Activated T-helper 1 cell treated with anti-CD3 and anti-CD28 coated beads, Interleukin-2, amount 50 U/mL, for 16 hours (primary cell): ENCODE measurements at regions not wholly inside any gene's neighbourhood (a gene's known extent, or its start where the extent isn't known, plus 50 kb on each side); places are given as distances from the start of the nearest gene placed in this dataset.

Experiments
- DNase-seq, 2 donors: peaks; one replicate each; pipeline ENCODE4 v3.0.0-alpha.2; 2020; ENCODE audit warnings: low read depth in 1 of 2, low spot score in 1 of 2

DNA sequence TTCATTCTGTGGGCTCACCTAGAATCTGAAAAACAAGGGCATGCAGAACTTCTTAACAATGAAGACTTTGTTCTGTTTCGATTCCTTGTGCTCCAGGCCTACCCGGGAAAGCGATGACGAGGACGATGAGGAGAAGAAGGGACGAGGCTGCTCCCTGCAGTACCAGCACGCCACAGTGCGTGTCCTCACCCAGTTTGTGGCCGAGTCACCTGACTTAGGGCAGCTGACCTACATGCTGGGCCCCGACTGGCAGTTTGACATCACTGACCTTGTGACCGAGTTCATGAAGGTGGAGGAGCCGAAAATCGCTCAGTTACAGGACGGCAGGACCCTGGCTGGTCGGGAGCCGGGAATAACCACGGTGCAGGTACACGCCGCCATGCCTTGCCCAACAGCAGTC, 585.4 kb downstream of the AACS start:
- no peak for DNase-seq

GRCh38 chr12:125651625-125652024, 586.4 kb downstream of the AACS start:
- no peak for DNase-seq

DNA sequence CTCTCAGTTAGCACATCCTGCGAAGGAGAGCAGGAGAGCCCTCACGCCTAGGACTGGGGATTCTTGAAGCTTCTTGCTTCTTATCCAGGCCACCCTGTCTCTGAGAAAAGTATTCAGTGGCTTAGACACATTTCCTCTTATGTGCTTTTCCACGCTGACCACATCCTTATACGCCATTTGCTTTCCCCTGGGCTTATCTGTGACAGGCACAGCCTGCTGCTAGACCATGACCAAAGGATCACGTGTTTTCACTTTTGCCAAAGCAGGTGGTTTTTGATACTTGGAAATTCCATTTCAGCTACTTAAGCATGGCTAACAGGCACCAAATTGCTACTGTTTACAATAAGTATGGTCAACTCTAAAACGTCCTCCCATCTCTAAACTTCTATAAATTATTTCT, 587.4 kb downstream of the AACS start:
- no peak for DNase-seq

DNA sequence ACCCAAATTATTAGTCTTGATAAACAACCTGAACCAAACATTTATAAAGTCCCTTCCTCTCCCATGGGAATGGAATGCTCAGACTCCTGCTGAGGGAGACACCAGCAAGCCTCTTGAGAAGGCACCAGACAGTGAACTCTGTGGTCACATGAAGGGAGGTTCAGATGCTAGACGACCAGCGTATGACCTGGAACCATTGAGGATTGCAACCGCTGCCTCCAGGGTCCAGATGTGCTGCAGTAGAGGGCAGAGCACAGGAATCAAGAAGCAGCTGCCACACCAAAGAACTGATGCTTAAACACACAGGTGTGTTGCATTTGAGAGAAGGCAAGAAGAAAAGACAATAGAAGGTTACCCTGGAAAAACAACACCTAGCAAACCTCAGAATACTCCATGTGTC, 592.4 kb downstream of the AACS start:
- DNase-seq: no peak

DNA sequence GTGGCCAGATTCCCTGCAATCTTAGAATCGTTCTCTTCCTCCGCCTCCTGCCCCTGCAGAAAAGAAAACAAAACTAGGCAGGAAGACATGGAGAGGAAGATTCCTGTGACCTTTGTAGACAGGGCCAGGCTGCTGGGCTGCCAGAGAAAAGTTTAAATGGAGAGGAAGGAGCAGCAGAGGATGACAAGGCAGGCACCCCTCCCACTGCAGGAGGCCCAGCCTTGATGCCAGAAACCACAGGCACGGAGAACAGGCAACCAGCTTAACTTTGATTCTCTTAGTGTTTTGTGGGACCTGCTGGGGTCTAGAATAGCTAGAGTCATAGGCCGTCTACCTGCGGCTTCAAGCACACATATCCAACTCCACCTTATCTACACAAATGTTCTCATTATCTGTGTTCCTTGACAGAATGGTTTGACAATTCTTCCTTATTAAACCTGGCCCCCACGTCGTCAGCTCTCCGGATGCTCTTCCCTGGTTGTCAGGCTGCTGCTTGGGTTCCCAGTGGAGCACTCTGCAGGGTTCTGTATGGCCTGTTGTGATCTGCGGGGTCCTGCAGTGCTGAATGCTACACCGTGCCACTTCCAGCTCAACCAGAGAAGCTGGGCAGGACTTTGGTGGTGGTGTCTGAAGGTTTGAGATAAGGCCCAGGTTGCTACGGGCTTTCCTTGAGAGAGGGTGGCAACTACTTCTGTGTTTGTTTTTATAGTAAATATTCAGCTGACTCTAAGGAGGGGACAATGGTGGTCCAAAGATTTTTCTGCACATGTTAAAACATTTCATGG, 609.5 kb downstream of the AACS start:
- DNase-seq: no peak

DNA sequence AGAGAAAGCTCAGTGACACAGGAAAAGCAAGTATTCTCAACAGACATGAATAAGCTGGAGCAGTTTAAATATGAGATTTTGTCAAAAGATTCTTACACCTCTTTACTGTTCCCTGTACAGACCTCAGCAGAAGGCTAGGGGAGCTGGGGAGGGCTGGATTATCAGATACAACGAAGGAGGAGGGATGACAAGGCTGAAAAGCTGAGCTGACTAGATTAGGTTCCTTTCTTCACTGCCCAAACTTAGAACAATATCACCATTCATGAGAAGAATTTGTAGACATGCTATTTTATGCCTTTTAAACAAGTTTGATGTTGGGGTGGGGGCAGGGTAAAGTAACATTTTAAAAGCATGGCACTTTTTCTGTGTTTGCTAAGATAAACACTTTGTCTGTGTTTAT, 611.1 kb downstream of the AACS start:
- DNase-seq: no peak

- DNase-seq: no peak
Observed at GRCh38 chr12:125677829-125678228, 612.6 kb downstream of the AACS start.

DNA sequence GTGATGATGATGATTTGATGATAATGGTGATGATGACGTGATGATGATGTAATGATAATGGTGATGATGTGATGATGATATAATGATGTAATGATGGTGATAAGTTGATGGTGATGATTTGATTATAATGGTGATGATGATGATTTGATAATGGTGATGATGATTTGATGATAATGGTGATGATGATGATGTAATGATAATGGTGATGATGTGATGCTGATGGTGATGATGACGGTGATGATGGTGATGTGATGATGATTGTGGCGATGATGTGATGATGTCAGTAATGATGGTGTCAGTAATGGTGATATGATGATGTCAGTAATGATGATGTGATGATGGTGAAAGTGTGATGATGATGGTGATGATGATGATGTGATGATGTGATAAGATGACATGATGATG, 613.4 kb downstream of the AACS start:
- DNase-seq: no peak

DNA sequence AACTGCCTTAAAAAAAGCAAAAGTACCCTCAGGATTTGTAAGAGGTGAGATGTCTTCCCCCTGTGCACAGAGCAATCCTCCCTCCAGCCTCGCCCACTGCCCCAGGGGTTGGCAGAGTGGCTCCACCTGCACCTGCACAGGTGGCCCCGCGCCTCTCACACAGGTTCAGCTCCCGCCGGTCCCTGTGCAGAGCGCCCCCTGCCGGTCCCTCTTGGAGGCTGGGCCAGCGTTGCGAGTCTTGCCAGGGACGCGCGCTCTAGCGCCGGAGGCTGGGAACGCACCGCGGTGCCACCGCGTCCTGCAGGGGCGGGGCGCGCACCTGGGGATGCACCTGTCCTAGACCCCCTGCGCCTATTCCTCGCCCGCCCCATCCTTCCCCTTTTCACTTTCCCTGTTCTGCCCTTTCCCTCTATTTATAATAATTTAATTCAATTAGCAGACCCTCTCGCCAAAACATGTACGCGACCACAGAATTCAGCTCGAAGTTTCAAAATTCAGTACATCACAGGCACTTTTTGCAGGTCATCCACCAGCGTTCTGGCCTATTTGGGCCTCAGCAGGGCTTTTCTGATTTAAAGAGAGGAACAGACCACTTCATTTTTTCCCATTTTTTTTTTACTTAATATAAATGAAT, 618.6 kb downstream of the AACS start:
- no peak for DNase-seq

GRCh38 chr12:125684968-125685790, 619.9 kb downstream of the AACS start:
- DNase-seq: no peak

- DNase-seq: no peak
Observed at GRCh38 chr12:125685915-125686314, 620.7 kb downstream of the AACS start.

- no peak for DNase-seq
Observed at GRCh38 chr12:125687403-125687802, 622.2 kb downstream of the AACS start.

GRCh38 chr12:125687820-125688219, 622.6 kb downstream of the AACS start:
- no peak for DNase-seq

DNA sequence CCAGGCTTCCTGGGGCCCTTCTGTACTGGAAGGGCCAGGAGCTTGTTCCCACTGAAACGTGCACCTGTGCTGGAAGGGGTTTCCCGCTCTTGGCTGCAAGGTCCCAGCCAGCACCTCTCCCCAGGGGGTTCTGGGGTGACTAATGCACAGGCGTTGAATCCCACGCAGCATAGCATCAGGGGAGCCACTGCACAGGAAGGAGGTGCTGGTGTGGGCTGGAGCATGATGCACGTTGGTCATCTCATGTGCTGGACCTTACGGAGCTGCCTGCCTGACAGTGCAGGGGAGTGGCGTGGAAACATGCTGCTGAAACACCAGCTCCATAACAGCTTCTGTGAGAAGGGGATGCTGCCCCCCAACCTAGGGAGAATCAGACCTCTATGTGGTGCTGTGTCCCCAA, 623.0 kb downstream of the AACS start:
- DNase-seq: no peak

DNA sequence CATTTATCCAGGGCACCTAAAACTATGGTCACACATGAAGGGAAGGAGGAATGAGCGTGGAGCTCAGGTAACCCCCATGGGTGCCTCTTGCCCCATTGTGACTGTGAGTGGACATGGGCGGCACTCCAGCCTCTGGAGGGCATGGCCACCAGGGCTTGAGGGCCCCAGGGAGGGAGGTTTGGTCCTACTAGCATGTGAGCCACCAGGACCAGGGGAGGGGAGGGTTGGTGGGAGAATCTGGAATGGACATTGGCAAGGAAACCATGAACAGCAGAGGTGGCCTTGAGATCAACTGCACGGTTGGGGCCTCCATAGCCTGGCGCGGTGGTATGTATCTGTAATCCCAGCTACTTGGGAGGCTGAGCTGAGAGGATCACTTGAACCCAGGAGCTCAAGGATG, 623.6 kb downstream of the AACS start:
- no peak for DNase-seq

GRCh38 chr12:125689576-125690410, 624.6 kb downstream of the AACS start:
- no peak for DNase-seq

DNA sequence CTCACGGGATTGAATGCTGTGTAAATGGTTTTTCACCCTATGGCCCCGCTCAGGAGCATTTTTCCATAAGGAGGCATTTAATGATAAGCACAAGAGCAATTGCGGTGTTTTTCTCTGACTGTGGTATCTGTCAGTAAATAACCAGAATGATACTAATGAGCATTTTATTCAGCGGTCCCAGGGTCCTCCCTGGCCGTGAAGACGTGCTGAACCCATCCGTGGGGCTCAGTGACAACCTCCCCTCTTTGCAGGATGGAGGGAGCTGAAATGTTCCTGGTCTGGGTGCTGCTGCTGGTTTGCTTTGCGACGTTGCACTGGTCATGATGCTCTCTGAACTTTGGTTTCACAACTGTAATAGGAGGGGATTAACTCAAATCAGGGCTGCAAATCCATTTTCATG, 625.6 kb downstream of the AACS start:
- no peak for DNase-seq

DNA sequence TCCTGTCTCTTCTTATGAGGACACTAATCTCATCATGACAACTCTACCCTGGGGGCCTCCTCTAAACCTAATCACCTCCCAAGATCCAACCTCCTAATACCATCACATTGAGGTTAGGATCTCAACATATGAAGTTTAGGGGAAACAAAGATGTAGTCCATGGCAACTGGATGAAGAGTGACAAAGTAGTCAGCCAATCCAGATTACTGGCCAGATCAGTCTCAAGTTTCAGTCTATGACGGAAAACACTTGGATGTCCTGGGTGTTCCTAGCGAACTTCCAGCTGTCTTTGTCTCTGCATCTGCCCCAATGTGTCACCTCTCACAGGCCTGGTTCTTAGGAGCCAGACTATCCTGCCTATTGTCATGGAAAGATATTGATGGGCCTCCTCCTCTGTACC, 630.8 kb downstream of the AACS start:
- DNase-seq: no peak

GRCh38 chr12:125704803-125705202, 639.6 kb downstream of the AACS start:
- no peak for DNase-seq

GRCh38 chr12:125720961-125721360, 655.7 kb downstream of the AACS start:
- no peak for DNase-seq

GRCh38 chr12:125734137-125734536, 668.9 kb downstream of the AACS start:
- DNase-seq: no peak
